Common myeloid progenitor, CD34-positive (primary cell): ENCODE measurements at regions not wholly inside any gene's neighbourhood (a gene's known extent, or its start where the extent isn't known, plus 50 kb on each side); places are given as distances from the start of the nearest gene placed in this dataset.

Source experiments
- CTCF ChIA-PET: fragments of 350-600 bp; sonication (Branson Sonifier 250); formaldehyde crosslinking; loops from one replicate; lab custom pipeline; 2021; ENCODE audit warnings: antibody characterized with exemption; lab: Charles Lee
- POLR2A ChIA-PET: fragments of 350-600 bp; sonication (Branson Sonifier 250); formaldehyde crosslinking; loops from one replicate; lab custom pipeline; 2021; ENCODE audit warnings: antibody characterized with exemption; lab: Charles Lee
- DNase-seq, 3 donors: peaks; one replicate each; pipeline versions ENCODE4 v3.0.0 to v3.0.0-alpha.2; 2013
- H3K27ac ChIP-seq, 2 experiments: 1 replicate in 1 of 2; 2 replicates in 1 of 2; pipeline ENCODE4 v1.7.0; 2013; ENCODE audit warnings: inconsistent platforms in 2 of 2, low read length in 2 of 2, mild to moderate bottlenecking in 2 of 2, low read depth in 1 of 2, moderate library complexity in 1 of 2; ENCODE audit not compliant: severe bottlenecking in 2 of 2, insufficient read depth in 1 of 2, poor library complexity in 1 of 2
- H3K27me3 ChIP-seq, 5 experiments: replicated peaks in 2 of 5; 1 replicate in 3 of 5; 2 replicates in 2 of 5; pipeline versions ENCODE4 v1.6.1 to v1.7.0; 2013; ENCODE audit warnings: low read length in 4 of 5, mild to moderate bottlenecking in 2 of 5, moderate library complexity in 2 of 5, inconsistent platforms in 1 of 5; ENCODE audit not compliant: insufficient read depth in 5 of 5, control insufficient read depth in 4 of 5
- H3K36me3 ChIP-seq, 4 experiments: 1 replicate in 2 of 4; 2 replicates in 2 of 4; pipeline versions ENCODE4 v1.6.1 to v1.7.0; 2013; ENCODE audit warnings: low read length in 3 of 4, control low read depth in 1 of 4, mild to moderate bottlenecking in 1 of 4; ENCODE audit not compliant: control insufficient read depth in 4 of 4, insufficient read depth in 4 of 4
- H3K4me1 ChIP-seq, 4 experiments: 1 replicate in 3 of 4; 2 replicates in 1 of 4; pipeline versions ENCODE4 v1.6.1 to v1.7.1; 2013; ENCODE audit warnings: low read length in 3 of 4, mild to moderate bottlenecking in 3 of 4, control low read depth in 1 of 4, inconsistent platforms in 1 of 4, moderate library complexity in 1 of 4; ENCODE audit not compliant: control insufficient read depth in 4 of 4, insufficient read depth in 4 of 4; ENCODE audit errors: control extremely low read depth in 1 of 4
- H3K4me3 ChIP-seq, 7 experiments: 1 replicate in 4 of 7; 2 replicates in 3 of 7; pipeline versions ENCODE4 v1.5.1 to v1.7.0; 2013; ENCODE audit warnings: mild to moderate bottlenecking in 7 of 7, low read length in 6 of 7, moderate library complexity in 6 of 7, inconsistent platforms in 2 of 7, low read depth in 2 of 7, control low read depth in 1 of 7; ENCODE audit not compliant: insufficient read depth in 4 of 7, control insufficient read depth in 1 of 7; ENCODE audit errors: extremely low read depth in 1 of 7
- H3K9me3 ChIP-seq, 5 experiments: 1 replicate in 4 of 5; 2 replicates in 1 of 5; pipeline versions ENCODE4 v1.6.1 to v1.7.1; 2013; ENCODE audit warnings: low read length in 4 of 5, mild to moderate bottlenecking in 2 of 5, inconsistent platforms in 1 of 5, low read depth in 1 of 5, moderate library complexity in 1 of 5; ENCODE audit not compliant: control insufficient read depth in 4 of 5, insufficient read depth in 2 of 5; ENCODE audit errors: control extremely low read depth in 1 of 5
- WGBS: methylation state at CpG from one replicate; pipeline ENCODE4 v1.1.5; 2013; ENCODE audit not compliant: insufficient coverage; 5-methylcytosine and 5-hydroxymethylcytosine counted together

DNA sequence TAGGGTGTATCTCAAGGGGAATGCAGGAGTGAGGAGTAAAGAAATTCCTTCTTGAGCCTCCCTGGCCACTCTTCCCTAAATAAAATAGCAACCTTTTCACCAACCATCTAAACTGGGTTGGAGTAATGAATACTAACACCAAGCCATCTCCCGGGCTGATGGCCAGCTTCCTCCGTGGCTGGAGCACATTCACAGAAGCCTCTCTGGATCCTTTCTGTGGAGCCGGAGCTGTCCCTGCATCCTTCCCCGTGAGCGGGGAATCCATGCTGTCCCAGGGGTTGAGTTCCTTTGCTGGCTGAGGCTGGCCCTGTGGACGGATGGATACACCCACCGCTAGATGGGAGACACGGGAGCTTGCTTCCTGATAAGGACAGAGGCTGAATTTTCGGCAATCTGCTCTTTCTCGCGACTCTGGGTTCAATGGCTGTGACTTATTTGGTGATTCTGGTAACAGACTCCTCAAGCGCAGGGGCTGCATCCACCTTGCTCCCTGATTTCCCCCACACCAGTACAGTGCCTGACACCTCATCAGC is 370.3 kb downstream of the ZNF536 start:
- ChIA-PET CTCF (interaction anchor here (1.9 kb wide), 1 partner anchor 59 kb away, joined by 7 read pairs; no protein-coding TSS in a partner anchor), POLR2A (interaction anchor here (0.6 kb wide), 2 partner anchors 36 to 107 kb away, joined by 3 read pairs; no protein-coding TSS in a partner anchor)
- DNase-seq: no peak
- WGBS: 81% methylated on average over 12 of the region's 12 CpGs
- H3K9me3 ChIP-seq: peaks cover 0 to 3% (median 0%) of the 10 kb centered on the region in 5 experiments
- no peaks in the 10 kb centered on the region for H3K4me1 ChIP-seq
- H3K27ac ChIP-seq: no peak overlapping the region
- no peaks in the 10 kb centered on the region for H3K36me3 ChIP-seq
- peaks cover 0 to 24% (median 6%) of the 10 kb centered on the region in 5 experiments for H3K27me3 ChIP-seq
- no peak overlapping the region for H3K4me3 ChIP-seq

DNA sequence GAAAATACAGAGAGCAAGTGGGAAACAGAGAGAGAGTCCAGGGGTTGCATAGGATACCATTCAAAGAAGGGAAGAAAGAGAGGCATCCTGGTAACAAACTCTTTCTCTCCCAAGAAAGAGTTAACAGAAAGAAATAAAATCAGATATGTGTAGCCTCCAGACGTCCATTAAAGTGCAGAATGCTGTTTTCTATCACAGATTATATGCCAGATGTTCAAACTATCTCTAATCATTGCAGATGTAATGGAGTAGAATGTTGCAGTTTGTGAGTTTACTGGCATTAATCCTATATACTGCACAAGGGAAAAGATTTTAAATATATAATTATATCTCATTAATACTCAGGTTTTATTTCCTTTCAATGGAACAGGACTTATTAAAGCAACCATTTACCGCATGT is 369.4 kb downstream of the ZNF536 start:
- POLR2A ChIA-PET: no interaction called here
- Histone ChIP-seq H3K9me3 (peaks cover 0 to 3% (median 0%) of the 10 kb centered on the region in 5 experiments), H3K4me1 (no peaks in the 10 kb centered on the region), H3K4me3 (no peak overlapping the region), H3K27ac (no peak overlapping the region), H3K27me3 (peaks cover 0 to 24% (median 6%) of the 10 kb centered on the region in 5 experiments), H3K36me3 (no peaks in the 10 kb centered on the region)
- DNase-seq: no peak
- WGBS: 60% methylated on average over 2 of the region's 2 CpGs
- CTCF ChIA-PET: no interaction called here

DNA sequence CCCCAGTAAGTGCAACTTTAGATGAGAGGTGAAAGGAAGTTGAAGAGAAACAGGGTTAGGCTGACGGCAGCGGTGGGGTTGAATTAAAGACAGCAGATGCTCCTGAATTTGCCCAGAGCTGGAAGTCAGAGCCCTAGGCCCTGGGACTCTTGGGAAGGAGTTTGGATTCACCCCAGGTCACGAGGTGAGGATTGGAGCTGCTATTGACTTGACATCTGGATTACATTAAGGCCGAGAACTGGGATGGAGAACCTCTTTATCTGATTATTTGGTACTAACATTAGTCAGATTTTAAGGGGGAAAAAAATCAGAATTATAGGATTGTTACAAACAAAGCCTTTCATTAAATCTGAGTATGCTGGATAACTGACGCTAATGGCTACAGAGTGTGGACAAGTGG is 367.2 kb downstream of the ZNF536 start:
- no peak for DNase-seq
- 96% methylated on average over 5 of the region's 5 CpGs for WGBS
- Histone ChIP-seq H3K27ac (no peak overlapping the region), H3K36me3 (no peaks in the 10 kb centered on the region), H3K27me3 (peaks cover 0 to 24% (median 6%) of the 10 kb centered on the region in 5 experiments), H3K4me1 (no peaks in the 10 kb centered on the region), H3K9me3 (no peaks in the 10 kb centered on the region), H3K4me3 (no peak overlapping the region)
- ChIA-PET CTCF (no interaction called here), POLR2A (no interaction called here)

DNA sequence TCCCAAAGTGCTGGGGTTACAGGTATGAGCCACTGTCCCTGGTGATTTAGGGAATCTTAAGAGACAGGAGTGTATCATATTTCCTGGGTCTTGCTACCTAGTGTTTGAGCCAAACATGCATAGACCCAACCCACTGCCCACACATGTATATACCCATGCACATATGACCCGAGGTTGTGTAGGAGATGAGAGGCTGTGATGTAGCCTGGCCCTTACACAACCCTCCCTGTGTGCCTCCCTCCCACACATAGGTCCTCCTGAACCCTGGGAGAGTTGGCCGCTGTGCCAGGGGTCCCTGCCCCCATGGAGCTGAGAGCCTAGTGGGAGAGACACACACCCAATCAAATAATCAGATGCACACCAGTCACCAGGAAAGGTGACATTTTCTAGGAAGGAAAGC is 365.9 kb downstream of the ZNF536 start:
- Histone ChIP-seq H3K27me3 (peaks cover 0 to 15% (median 4%) of the 10 kb centered on the region in 5 experiments), H3K4me1 (no peaks in the 10 kb centered on the region), H3K9me3 (no peaks in the 10 kb centered on the region), H3K4me3 (no peak overlapping the region), H3K27ac (no peak overlapping the region), H3K36me3 (no peaks in the 10 kb centered on the region)
- CTCF ChIA-PET: no interaction called here
- POLR2A ChIA-PET: no interaction called here
- no peak for DNase-seq
- 100% methylated on average over 1 of the region's 2 CpGs for WGBS

DNA sequence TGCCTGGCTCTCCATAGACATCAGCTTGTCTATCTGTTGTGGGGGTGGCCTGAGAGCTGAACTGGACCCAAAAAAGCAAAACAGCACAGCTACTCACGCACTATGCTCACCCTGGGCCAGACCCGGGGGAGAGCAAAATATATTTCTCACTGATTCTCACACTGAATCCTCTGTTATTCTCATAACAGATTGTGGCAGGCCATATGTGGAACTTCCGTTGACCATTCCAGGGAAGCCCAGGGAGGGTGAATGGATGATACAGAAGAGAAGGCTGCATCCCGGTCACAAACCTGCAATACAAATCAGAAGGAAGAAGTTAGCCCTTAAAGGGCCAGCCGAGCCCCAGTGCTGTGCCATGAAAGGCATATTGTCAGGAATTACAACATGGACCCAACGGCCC is 362.5 kb downstream of the ZNF536 start:
- Histone ChIP-seq H3K36me3 (no peaks in the 10 kb centered on the region), H3K4me3 (no peak overlapping the region), H3K9me3 (no peaks in the 10 kb centered on the region), H3K27ac (no peak overlapping the region), H3K27me3 (peaks cover 0 to 3% (median 0%) of the 10 kb centered on the region in 5 experiments), H3K4me1 (peaks cover 0 to 3% (median 0%) of the 10 kb centered on the region in 4 experiments)
- 83% methylated on average over 3 of the region's 6 CpGs for whole genome bisulfite sequencing
- no peak for DNase-seq
- ChIA-PET POLR2A (no interaction called here), CTCF (no interaction called here)

DNA sequence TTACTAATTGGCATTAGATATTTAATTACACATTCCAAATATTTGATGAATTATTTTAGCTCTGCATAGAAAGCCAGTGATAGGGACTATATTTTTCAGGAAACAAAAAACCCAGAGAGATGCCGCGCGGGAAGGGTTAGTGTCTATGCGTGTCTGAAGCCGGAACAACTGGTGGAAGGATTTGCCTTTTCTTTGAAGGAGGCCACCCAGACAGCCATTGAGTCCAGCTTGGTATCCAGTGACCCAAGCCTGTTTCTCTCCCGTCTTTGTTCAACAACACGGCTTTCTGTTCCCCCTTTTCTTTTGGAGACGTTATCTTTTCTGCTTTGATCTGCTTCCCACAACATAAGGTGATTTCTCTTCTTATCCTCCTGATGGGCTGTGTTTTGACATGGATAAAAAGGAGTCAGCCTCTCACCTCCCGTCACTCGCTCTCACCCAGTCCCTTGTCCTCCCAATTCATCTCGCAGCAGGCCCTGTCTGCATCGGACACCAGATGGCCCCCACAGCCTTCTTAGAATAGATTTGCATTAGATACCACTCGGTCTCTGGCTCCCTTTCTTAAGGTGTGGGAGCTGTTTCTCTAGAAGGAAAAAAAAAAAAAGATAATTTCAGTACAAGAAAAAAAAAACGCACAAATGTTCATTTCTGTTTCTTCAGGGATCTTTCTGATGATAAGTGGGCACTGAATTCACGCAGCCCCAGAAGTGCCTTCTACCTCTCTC is 361.8 kb downstream of the ZNF536 start:
- ChIA-PET POLR2A (no interaction called here), CTCF (no interaction called here)
- Histone ChIP-seq H3K36me3 (no peaks in the 10 kb centered on the region), H3K27me3 (peaks cover 0 to 3% (median 0%) of the 10 kb centered on the region in 5 experiments), H3K9me3 (no peaks in the 10 kb centered on the region), H3K4me1 (peaks cover 0 to 3% (median 0%) of the 10 kb centered on the region in 4 experiments), H3K27ac (no peak overlapping the region), H3K4me3 (no peak overlapping the region)
- DNase-seq: no peak
- 92% methylated on average over 13 of the region's 15 CpGs for WGBS

DNA sequence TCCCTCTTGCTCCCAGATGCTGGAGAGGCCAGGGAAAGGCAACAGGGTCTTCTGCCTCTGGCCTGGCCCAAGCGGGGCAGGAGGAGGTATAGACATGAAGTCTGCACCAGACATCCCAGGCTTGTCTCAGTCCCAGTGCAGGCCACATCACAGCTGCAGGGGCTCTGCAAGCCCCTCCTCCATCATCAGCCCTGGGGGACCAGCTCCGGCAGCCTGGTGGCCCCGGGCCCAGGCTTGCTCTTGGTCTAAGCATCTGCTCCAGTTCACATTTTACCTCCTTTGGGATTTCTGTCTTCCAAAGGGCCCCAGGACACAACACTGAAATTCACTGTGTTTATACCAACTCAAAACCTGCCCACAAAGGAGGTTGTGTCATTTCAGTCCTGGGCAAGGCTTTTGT is 359.4 kb downstream of the ZNF536 start:
- Histone ChIP-seq H3K27ac (no peak overlapping the region), H3K9me3 (no peaks in the 10 kb centered on the region), H3K4me1 (peaks cover 0 to 3% (median 0%) of the 10 kb centered on the region in 4 experiments), H3K4me3 (no peak overlapping the region), H3K27me3 (peaks cover 0 to 3% (median 0%) of the 10 kb centered on the region in 5 experiments), H3K36me3 (no peaks in the 10 kb centered on the region)
- ChIA-PET CTCF (no interaction called here), POLR2A (no interaction called here)
- WGBS: 100% methylated on average over 2 of the region's 3 CpGs
- DNase-seq: no peak
